MCF 10A (cell line): ENCODE measurements at regions not wholly inside any gene's neighbourhood (a gene's known extent, or its start where the extent isn't known, plus 50 kb on each side); places are given as distances from the start of the nearest gene placed in this dataset.
"Not testable (repeated sequence)": the region's sequence is repeated elsewhere in the genome, so short reads cannot be mapped to it uniquely, and the experiment has no call there.

Experiments used
- BruUV-seq: library from RNA; stranded (reverse); fragments of 400-500 nt; replicated peaks from 2 replicates; lab custom pipeline; 2021; lab: Mats Ljungman, UMichigan
- CTCF ChIA-PET: fragments of 300-600 bp; sonication (Branson Sonifier 250); formaldehyde crosslinking; extraction: SDS; loops from one replicate; lab custom pipeline; 2021; ENCODE audit warnings: antibody characterized with exemption, inconsistent platforms; lab: Yijun Ruan, JAX
- POLR2A ChIA-PET: fragments of 300-600, 350-650 bp; sonication (Branson Sonifier 250); formaldehyde crosslinking; extraction: SDS; loops from one replicate; lab custom pipeline; 2020; ENCODE audit warnings: antibody characterized with exemption, inconsistent platforms; lab: Yijun Ruan, JAX
- DNase-seq: peaks from one replicate; pipeline ENCODE4 v3.0.0-alpha.2; 2018; ENCODE audit not compliant: unreplicated experiment
- H3K27ac Mint-ChIP-seq: one replicate; pipeline ENCODE4 v1.8.0; 2022; ENCODE audit warnings: mild to moderate bottlenecking, low read depth, mixed read lengths; ENCODE audit not compliant: unreplicated experiment
- H3K27me3 Mint-ChIP-seq: one replicate; pipeline ENCODE4 v1.8.0; 2022; ENCODE audit warnings: mixed read lengths; ENCODE audit not compliant: insufficient read depth, unreplicated experiment
- H3K36me3 Mint-ChIP-seq: one replicate; pipeline ENCODE4 v1.8.0; 2022; ENCODE audit warnings: mild to moderate bottlenecking, moderate library complexity, mixed read lengths; ENCODE audit not compliant: insufficient read depth, unreplicated experiment
- H3K4me1 Mint-ChIP-seq: one replicate; pipeline ENCODE4 v1.8.0; 2022; ENCODE audit warnings: mixed read lengths; ENCODE audit not compliant: insufficient read depth, unreplicated experiment
- H3K4me3 Mint-ChIP-seq: one replicate; pipeline ENCODE4 v1.8.0; 2022; ENCODE audit warnings: mild to moderate bottlenecking, moderate library complexity, mixed read lengths; ENCODE audit not compliant: unreplicated experiment
- H3K9me3 Mint-ChIP-seq: one replicate; pipeline ENCODE4 v1.8.0; 2022; ENCODE audit warnings: mixed read lengths; ENCODE audit not compliant: unreplicated experiment
- intact Hi-C: fragments of 100-400 bp; cut with micrococcal nuclease; formaldehyde crosslinking; loops from 2 replicates; pipeline ENCODE4 v1.14.1; 2022
- TF ChIP-seq, protein P1 (sequence below): fragments of 200-600 bp; IDR thresholded peaks from one replicate; pipeline ENCODE4 v1.8.0; 2022; ENCODE audit warnings: antibody characterized with exemption, mild to moderate bottlenecking; ENCODE audit not compliant: unreplicated experiment

DNA sequence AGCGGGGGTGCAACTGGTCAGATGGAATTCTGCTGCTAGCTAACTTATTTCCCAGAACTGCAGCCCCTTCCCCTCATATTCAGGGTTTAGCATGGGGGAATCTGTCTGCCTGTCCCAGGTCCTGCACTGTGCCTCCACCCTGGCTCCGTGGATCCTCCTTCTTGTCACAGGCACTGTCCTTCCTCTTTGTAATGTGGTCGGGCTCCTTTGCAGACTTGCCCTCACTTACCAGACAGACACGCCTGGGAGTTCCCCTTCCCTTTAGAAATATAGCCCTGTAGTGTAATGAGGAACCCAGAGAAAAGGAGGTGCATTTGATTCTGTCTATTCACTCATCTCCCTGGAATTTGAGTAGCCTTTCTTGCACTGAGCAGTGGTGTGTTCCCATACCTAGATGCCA is 108.7 kb downstream of the TRIM43 start:
- Mint-ChIP-seq H3K27me3 (peaks cover 38% of the 10 kb centered on the region), H3K4me3 (no peak overlapping the region), H3K36me3 (no peaks in the 10 kb centered on the region), H3K27ac (no peak overlapping the region), H3K4me1 (no peaks in the 10 kb centered on the region), H3K9me3 (no peaks in the 10 kb centered on the region)
- ChIA-PET POLR2A (no interaction called here), CTCF (interaction anchor here (0.6 to 1.0 kb wide), 4 partner anchors 171 to 302 kb away, joined by 3 read pairs; no protein-coding TSS in a partner anchor)
- intact Hi-C loops, result no loop called here
- no TSS peak for BruUV-seq
- no peak for DNase-seq
- TF ChIP-seq, protein P1, sequence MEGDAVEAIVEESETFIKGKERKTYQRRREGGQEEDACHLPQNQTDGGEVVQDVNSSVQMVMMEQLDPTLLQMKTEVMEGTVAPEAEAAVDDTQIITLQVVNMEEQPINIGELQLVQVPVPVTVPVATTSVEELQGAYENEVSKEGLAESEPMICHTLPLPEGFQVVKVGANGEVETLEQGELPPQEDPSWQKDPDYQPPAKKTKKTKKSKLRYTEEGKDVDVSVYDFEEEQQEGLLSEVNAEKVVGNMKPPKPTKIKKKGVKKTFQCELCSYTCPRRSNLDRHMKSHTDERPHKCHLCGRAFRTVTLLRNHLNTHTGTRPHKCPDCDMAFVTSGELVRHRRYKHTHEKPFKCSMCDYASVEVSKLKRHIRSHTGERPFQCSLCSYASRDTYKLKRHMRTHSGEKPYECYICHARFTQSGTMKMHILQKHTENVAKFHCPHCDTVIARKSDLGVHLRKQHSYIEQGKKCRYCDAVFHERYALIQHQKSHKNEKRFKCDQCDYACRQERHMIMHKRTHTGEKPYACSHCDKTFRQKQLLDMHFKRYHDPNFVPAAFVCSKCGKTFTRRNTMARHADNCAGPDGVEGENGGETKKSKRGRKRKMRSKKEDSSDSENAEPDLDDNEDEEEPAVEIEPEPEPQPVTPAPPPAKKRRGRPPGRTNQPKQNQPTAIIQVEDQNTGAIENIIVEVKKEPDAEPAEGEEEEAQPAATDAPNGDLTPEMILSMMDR, result no peak

DNA sequence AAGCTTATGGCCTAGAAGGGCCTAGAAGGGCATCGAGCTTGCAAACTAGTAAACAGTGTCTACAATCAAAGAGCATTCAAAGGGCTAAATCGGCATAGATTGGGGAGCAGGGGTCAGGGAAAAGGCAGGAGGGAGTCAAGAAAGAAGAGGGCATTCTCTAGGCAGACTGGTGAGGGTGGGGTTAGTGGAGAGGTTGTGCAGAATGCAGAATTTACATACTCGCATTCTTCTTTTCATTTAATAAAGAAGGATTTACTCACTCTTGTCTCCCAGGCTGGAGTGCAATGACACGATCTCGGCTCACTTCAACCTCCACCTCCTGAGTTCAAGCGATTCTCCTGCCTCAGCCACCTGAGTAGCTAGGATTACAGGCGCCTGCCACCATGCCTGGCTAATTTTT is 110.7 kb downstream of the TRIM43 start:
- Mint-ChIP-seq H3K9me3 (no peaks in the 10 kb centered on the region), H3K27me3 (peaks cover 19% of the 10 kb centered on the region), H3K4me1 (no peaks in the 10 kb centered on the region), H3K36me3 (no peaks in the 10 kb centered on the region), H3K27ac (no peak overlapping the region), H3K4me3 (no peak overlapping the region)
- TF ChIP-seq, protein P1, result no peak
- CTCF ChIA-PET, result interaction anchor here (0.5 to 0.8 kb wide), 2 partner anchors 14 to 105 kb away, joined by 3 read pairs; no protein-coding TSS in a partner anchor
- intact Hi-C loops, result no loop called here
- DNase-seq, result no peak
- BruUV-seq, result no TSS peak
- POLR2A ChIA-PET, result no interaction called here

DNA sequence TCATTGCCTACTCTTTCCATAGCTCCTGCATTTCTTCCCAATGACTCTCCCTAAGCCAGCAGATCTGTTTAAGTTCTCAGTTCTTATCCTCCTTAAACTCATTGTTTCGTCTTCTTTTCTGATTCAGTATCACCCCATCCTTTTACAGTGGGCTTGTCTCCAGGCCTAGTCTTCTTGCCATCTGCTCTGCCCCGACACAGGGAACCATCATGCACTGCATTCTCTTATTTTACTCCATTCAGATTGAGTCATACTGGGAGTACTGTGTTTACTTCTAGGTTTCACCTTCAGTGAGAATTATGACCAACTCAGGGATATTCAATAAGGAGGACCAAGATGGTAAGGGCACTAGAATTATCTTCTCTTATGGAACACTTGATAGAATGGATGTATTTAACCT is 115.4 kb downstream of the TRIM43 start:
- POLR2A ChIA-PET, H3K4me1 Mint-ChIP-seq, CTCF ChIA-PET, BruUV-seq, H3K4me3 Mint-ChIP-seq, H3K36me3 Mint-ChIP-seq, H3K27ac Mint-ChIP-seq, intact Hi-C loops, DNase-seq, H3K9me3 Mint-ChIP-seq: not testable (repeated sequence)
- H3K27me3 Mint-ChIP-seq, result peaks cover 33% of the 10 kb centered on the region

DNA sequence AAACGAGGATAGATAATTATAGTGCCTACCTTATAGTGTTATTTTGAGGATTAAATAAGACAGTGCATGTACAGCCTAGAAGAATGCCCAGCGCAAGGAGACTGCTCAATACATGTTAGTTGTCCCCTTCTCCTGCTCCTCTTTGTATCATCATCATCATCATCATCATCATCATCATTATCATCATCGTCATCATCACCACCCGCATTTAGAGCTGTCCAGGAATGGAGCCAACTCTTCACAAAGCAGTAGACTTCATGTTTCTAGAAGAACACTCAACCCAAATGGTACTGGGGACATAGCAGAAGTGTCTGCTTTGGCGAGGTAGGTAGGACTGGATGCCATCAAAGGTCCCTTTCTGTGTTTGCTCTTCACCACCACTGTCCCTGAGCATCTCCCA is 116.0 kb downstream of the TRIM43 start:
- H3K36me3 Mint-ChIP-seq, result no peaks in the 10 kb centered on the region
- intact Hi-C loops, result no loop called here
- no peak for DNase-seq
- H3K9me3 Mint-ChIP-seq, result no peaks in the 10 kb centered on the region
- TF ChIP-seq, protein P1, result no peak
- ChIA-PET POLR2A (no interaction called here), CTCF (no interaction called here)
- no TSS peak for BruUV-seq
- no peak overlapping the region for H3K27ac Mint-ChIP-seq
- peaks cover 28% of the 10 kb centered on the region for H3K27me3 Mint-ChIP-seq
- H3K4me3 Mint-ChIP-seq, result no peak overlapping the region
- H3K4me1 Mint-ChIP-seq, result no peaks in the 10 kb centered on the region

DNA sequence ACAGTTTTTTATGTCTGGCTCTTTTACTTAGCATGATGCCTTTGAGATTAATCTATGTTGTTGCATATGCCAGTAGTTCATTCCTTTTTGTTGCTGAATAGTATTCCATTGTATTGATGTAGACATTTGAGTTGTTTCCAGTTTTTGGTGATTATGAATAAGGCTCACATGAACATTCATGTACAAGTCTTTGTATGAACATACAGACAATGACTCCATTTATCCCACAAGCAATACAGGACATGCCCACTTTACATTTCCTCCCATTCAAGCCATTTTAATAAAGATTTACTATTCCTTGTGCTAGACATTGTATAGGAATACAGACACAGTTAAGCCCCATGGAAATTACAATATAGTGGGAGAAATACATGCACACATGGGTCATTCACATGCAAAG is 118.0 kb downstream of the TRIM43 start:
- Mint-ChIP-seq H3K27ac (no peak overlapping the region), H3K27me3 (peaks cover 28% of the 10 kb centered on the region), H3K9me3 (no peaks in the 10 kb centered on the region), H3K36me3 (no peaks in the 10 kb centered on the region), H3K4me3 (no peak overlapping the region), H3K4me1 (no peaks in the 10 kb centered on the region)
- no TSS peak for BruUV-seq
- ChIA-PET CTCF (interaction anchor here (0.7 kb wide), 1 partner anchor 11 kb away, joined by 4 read pairs; no protein-coding TSS in a partner anchor), POLR2A (no interaction called here)
- DNase-seq, result no peak
- intact Hi-C loops, result no loop called here
- TF ChIP-seq, protein P1, result no peak

DNA sequence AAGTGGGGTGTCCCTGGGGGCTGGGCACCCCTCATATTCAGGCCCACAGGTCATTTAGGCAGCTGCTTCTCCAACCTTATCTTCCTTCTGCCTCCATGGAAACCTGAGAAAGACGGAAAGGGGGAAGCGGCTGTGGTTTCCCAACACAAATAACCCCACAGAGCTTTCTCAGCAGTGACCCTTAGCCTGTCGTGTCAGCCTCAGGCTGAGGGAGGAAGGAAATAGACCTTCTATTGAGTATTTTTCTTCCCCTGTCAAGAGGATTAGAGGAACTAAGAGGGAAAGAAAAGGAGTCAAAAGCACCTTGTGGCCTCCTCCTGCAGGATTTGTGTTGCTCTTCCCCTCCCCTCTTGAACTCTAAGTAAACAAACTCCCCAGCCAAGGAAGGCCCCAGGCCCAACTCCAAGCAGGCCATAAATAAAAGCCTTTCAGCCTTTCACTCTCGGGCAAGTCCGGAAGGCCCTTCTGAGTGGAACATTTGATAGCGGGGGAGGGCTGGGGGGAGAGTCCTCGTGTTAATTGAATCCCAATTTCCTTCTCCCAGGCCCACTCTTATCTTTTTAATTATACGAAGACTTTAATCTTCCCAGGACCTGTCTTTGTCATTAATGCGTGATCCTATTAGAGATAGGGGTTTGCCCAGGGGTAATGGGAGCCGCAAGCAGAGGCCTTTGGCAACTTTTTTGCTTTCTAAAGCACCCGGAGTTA is 121.8 kb downstream of the TRIM43 start:
- BruUV-seq, result not testable (repeated sequence)

More for the DNA sequence above, 121.8 kb downstream of the TRIM43 start:
- DNase-seq, H3K4me3 Mint-ChIP-seq, H3K36me3 Mint-ChIP-seq, POLR2A ChIA-PET, H3K9me3 Mint-ChIP-seq, H3K4me1 Mint-ChIP-seq, H3K27ac Mint-ChIP-seq, intact Hi-C loops: not testable (repeated sequence)
- peaks cover 28% of the 10 kb centered on the region for H3K27me3 Mint-ChIP-seq
- CTCF ChIA-PET, result interaction anchor here (0.6 kb wide), 1 partner anchor 691 kb away, joined by 4 read pairs; no protein-coding TSS in a partner anchor
